NOMO-1 treated with dmso at 0.1 percent for 144 hours (cell line): ENCODE measurements at regions not wholly inside any gene's neighbourhood (a gene's known extent, or its start where the extent isn't known, plus 50 kb on each side); places are given as distances from the start of the nearest gene placed in this dataset.
"Not testable (repeated sequence)": the region's sequence is repeated elsewhere in the genome, so short reads cannot be mapped to it uniquely, and the experiment has no call there.

ENCODE experiments used
- DNase-seq: peaks from one replicate; lab custom pipeline; 2025; ENCODE audit not compliant: unreplicated experiment; lab: John Stamatoyannopoulos, UW

DNA sequence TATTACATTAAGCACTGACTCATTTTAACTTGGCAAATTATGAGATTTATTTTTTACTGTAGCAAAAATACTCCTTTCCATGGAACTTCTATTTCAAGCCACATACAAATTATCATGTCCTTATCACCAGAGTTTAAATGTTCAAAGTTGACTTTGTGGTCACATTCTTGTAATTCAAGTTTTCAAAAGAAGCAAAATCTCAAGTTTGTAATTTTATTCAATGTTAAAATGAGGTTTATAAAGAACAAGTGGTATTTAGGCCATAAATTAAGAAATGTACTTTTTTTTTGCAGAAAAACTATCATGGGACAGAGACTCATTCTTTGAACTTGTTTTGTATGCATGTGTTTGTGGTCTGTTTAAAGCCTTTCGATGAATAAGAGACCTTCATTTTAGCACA, 811.5 kb downstream of the TENT5A start:
- no peak for DNase-seq

DNA sequence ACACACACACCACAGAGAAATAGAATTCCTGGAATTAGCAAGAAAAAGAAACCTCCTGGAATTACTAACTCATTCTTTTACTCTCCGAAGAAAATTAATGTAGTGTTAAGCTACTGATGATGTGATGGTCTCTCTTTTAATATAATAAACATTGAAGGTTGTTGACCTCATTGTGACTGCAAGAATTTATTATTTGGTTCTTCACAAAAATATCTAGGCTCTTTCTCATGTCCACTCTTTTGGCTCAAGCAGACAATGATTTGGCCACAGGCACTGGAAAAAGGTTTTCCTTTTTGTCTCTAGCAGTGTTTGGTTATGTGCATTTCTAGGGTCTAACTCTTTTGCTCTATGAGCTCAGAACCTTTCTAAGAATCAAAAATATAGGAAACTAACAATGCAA, 811.9 kb downstream of the TENT5A start:
- no peak for DNase-seq

DNA sequence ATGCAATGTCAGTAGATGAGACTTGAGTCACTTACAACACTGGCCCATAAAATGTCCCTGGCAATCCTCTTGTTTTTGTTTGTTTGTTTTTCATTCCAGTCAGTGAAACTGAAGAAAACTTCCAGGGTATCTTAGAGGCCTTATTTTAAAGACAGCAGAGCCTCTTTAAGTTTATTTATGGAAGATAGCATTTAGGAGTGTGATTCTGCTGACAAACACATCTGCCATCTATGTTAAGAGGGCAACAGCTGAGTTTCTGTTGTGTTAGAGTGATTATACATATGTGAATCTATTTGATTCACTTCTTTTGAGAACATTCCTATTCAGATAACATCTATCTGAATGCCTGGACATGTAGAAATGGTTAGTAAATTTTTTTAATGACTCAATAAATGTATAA, 812.6 kb downstream of the TENT5A start:
- no peak for DNase-seq

DNA sequence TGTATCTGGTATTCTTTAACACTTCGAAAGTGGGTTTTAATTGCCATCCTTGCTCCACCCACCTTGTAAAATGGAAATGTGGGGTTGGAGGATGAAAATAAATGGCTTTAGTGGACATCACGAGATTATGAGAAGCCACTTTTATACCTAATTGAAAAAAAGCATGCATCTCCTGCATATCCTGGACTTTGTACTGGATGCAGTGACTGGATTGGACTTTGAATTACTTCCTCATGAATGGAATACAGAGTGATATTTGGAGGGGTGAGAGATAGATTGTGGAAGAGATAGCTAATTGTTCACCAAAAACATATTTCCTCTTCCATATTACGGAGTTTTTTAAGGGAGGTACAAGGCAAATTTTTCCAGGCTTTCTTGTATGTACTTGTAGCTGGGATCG, 813.0 kb downstream of the TENT5A start:
- no peak for DNase-seq

DNA sequence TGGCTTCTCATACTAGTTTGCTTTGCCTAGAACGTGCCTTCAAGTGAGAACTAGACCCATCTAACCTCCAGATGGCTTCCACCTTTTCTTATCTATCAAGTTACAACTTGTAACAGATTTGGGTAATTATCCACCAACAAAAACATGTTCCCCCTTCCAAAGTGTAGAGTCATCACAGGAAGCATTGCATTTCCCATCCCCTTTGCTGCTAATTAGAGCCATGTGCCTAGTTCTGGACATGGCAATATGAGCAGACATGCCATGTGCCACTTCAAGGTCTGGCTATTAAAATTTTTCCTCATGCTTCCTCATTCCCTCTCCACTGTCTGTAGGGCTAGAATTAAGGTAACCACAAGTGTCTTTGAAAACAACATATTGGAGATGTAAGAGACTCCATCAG, 814.4 kb downstream of the TENT5A start:
- DNase-seq: no peak

DNA sequence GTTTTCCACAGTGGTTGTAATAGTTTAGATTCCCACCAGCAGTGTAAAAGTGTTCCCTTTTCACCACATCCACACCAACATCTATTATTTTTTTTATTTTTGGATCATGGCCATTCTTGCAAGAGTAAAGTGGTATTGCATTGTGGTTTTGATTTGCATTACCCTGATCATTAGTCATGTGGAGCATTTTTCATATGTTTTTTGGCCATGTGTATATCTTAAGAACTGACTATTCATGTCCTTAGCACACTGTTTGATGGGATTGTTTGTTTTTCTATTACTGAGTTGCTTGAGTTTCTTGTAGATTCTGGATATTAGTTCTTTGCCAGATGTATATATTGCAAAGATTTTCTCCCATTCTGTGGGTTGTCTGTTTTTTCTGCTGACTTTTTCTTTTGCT, 820.1 kb downstream of the TENT5A start:
- DNase-seq: no peak

DNA sequence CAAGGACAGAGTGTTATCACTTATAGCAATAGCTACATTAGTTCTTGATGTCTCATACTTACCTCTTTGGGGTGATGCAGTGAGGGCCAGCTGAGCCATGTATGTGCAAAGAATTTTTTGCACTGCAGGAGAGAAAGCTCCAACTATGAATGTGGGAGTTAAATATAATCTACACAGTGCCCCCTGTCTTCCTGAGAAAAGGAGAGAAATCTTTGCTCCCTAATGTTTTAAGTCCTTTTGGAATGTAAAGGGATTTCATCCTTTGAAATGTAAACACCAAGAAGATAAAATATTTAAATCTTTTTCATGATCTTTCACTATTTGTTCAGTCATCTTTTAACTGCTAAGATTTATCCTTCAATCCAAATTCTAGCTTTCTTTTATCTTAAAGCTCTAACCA, 822.1 kb downstream of the TENT5A start:
- no peak for DNase-seq

DNA sequence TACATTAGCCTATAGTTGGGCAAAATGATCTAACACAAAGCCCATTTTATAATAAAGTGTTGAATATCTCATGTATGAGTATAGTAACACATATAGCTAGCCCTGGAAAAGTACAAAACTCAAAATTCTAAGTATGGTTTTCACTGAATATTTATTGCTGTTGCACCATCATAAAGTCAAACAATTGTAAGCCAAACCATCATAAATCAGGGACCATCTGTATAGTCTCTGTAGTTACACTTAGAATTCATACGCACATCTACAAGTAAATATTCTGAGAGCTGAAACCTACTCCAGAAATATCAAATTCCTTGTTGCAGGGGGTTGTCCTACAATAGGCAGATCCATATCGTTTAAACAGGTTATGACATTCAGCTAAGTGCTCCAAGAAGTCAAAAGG, 817.3 kb downstream of the BCKDHB start:
- DNase-seq: no peak

DNA sequence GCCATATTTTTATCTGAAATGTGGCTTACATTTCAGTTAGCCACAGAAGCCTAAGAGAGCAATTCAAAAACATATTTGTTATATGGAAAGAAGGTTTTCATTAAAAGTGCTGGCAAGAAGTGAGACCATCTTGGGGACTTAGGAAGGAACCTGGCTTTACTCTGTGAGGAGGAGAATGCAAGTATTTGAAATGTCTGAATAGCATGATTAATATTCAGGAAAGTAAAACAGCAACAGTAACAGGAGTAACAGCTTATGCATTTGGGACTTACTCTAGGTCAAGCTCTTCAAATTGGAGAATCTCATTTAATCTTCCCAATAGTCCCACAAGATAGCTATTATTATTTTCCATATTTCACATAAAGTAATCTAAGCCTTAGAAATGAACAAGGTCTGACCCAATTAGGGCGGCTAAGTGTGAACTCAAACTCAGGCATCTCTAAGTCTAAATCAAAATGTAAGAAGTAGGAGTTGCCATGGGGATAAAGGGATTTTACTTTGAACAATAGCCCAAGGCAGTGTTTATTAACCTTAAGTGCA, 816.5 kb downstream of the BCKDHB start:
- DNase-seq: no peak

DNA sequence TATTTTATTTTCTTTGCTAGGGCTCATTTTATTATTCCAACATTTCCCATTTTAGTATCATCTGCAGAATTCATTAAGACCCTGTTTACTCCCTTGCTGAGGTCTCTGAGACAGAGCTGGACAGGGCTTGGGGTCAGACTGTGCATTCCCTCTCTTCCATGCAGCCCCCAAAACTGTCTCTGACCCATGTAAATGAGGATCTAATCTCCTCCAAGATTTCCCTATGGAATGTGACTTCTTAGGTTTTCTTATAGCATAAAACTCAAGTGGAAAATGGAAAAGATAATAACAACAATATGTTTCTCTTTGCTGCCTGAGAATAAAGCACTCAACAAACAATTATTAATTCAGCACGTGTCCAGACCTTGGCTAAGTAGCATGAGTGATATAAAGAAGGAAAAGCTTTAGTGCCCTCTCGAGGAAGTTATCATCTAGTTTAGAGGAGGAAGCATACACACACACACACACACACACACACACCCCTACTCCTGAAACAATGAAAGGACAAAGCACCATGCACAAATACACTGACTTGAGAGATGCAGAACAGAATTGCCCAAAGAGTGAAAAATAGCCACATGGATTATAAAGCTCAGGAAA, 815.5 kb downstream of the BCKDHB start:
- DNase-seq: no peak

DNA sequence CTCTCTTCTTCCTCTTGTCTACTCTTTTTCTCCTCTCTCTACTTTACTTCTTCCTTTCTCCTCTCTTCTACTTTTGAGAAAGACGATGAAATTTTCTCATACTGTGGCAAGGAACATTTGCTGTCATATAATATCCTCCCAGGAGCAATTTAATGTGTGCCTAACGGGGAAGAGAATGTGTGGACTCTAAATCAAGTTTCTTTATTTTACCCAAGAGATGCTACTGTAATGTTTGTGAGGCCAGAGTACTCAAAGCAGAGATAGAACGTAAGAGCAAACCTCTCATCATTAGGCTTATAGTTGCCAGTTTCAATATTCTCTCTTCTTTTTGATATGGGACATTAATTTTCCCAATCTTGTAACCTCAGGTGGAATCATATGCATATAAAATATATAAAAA, 801.4 kb downstream of the BCKDHB start:
- DNase-seq: no peak

DNA sequence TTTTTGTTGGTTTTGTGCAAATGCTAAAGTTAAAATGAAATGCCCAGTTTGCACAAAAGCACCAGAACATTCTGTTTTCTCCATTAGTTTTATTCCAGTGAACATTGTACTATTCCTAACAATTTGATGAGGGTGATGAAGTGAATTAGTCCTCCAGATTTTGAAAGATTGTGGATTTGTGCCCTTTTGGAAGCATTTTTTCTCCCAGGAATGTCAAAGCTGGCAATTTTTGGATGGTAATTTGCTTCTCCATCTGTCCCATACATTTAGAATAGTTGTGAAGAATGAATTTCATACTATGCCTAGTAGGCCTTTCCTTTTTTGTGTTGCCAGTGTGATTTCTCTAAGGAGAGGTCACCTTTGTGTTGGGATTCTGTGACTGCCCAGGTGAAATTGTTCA, 797.2 kb downstream of the BCKDHB start:
- DNase-seq: no peak

DNA sequence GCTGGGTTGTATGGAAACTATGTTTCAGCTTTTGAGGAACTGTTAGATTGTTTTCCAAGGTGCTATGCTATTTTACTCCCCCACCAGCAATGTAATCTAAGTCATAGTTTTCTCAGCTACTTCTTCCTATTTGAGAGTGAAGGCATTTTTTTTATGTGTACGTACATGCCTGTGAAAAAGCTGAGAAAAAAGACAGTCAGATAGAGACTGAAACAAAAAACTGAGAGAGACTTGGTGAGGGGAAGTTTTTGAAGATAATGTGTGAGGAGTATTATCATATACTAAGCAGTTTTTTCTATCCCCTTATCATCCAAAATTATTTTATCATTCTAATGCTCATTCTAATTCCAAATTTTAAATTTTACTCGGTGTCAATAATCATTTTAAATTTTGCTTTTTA, 780.0 kb downstream of the BCKDHB start:
- no peak for DNase-seq

DNA sequence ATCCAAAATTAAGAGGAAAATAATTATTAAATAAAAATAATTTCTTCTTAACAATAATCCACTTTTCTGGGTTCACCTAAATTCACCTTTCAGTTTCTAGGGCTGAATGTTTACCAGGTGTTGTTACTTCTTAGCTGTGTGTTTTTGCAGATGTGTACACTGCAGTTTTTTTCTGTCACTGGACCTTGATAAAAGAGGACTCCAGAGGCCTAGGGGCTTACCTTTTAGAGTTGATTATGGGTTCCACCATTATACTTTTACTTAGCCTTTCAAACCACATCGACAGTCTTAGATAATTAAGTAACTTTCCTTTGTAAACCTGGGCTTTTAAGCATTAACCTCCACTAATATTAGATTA, 766.5 kb downstream of the BCKDHB start:
- DNase-seq: no peak

DNA sequence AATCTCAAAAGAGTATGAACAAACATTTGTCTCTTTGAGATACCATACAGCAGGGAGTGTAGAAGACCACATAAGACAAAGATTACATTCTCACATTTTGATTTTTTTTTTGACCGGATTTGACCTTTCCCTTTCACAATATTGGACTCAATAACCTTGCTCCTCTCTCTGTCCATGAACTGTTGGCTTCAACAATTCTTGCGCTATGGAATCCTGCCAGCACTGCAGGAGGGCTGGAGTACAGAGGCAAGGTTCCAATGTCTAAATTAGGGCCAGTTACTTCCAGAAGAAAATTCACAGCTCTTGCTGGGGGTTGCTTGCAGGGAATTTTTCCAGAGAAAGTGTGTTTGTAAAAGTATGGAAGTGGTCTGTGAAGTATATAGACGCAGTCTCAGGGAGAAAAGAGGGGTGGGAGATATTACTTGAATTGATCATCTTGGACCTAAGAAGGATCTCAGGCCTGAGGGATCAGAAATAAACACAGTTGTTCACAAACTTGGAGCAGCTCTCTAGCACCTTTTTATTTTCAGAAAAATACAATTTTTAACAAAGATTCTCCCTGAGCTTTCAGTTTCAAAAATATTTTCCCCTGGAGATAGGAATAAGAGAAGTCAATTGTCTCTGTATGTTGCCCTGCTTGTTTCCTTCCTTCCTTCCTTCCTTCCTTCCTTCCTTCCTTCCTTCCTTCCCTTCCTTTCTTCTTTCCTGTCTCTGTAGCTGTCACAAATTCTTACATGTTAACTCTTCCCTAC, 765.9 kb downstream of the BCKDHB start:
- DNase-seq: no peak

DNA sequence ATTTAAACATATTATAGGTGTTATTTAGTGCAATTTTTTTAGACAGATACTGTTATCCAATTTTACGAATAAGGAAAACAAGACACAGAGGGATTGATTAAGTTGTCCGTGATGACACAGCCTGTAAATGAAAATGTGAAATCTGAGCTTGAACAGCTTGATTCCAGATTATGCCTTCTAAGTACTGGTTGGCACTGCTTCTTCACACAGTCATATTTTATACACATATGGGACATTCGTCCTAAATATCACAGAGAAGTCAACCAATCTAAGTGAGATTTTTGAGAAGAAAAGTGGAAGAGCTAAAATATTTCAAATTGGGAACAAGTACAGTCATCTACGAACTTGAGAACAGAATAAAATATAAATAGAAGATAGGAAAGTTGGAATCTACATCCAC, 756.3 kb downstream of the BCKDHB start:
- no peak for DNase-seq

DNA sequence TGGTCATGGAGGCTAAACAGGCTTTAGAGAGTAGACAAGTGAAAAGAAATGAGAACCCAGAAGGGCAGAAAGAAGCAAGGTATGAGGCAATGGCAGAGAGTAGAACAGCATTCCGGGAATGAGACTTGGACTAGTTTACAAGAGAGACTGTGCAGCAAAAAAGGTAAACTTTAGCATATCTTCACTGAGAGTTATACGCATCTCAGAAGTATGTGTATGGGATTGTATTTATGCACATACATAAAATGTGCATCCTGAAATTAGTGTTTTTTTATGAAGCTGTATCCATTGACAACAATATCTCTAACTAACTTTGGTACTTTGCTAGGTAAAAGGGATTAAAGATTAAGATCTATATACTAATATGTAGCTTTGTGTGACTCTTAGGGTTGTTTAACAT, 753.6 kb downstream of the BCKDHB start:
- no peak for DNase-seq

DNA sequence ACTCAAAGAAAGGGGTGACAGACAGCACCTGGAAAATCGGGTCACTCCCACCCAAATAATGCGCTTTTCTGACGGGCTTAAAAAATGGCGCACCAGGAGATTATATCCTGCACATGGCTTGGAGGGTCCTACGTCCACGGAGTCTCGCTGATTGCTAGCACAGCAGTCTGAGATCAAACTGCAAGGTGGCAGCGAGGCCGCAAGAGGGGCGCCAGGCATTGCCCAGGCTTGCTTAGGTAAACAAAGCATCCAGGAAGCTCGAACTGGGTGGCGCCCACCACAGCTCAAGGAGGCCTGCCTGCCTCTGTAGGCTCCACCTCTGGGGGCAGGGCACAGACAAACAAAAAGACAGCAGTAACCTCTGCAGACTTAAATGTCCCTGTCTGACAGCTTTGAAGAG, 741.5 kb downstream of the BCKDHB start:
- not testable (repeated sequence) for DNase-seq

DNA sequence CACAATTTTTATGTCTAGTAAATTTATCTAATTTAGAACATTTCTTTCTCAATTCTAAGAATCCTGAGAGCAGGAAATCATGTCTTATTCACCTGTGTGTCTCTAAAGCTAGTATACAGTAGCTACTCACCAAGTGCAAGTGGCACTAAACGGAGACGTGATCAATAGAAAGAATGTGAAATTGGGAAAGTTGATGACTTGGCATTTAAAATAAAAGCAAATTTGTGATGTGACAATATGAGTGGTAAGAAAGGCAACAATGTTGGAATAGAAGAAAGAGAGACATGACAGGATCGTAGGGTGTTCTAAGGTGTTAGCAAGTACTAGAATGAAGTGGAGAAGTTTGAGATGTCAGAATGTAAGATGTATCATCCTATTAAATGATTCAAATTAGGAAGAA, 725.9 kb downstream of the BCKDHB start:
- no peak for DNase-seq

DNA sequence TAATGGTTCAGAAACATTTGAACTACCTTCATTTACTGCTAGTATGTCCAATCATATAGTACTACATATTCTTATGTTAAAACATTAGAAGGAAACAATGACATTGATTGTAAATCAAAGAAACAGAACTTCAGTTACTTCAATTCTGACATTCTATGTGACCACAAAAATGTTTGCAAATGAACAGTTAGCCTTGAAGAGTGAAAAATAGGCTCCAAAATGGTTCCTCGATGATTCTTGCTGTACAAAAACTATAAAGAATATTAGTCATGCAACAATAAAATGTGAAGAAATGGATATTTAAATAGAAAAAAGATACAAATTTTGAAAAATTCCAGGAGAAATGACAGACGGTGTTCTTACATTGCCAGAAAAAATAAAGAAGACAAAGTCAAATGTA, 686.9 kb downstream of the BCKDHB start:
- no peak for DNase-seq

DNA sequence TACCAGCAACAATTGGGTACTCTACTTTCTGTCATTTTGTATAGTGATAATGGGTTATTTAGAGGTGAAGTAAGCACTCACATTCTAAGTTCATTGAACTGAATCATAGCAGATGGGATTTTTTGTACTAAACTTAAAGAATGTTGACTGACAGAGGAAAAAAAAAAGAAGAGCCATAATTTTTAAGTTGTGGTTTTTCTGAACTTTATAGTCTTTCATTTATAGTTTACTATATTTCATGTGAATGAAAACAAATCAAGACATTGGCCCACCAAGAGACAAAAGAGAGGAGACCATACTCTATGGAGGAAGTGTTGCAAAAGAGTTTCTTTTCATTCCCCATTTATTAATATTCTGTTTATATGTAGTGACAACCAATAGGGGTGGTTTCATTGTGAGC, 685.7 kb downstream of the BCKDHB start:
- DNase-seq: no peak

DNA sequence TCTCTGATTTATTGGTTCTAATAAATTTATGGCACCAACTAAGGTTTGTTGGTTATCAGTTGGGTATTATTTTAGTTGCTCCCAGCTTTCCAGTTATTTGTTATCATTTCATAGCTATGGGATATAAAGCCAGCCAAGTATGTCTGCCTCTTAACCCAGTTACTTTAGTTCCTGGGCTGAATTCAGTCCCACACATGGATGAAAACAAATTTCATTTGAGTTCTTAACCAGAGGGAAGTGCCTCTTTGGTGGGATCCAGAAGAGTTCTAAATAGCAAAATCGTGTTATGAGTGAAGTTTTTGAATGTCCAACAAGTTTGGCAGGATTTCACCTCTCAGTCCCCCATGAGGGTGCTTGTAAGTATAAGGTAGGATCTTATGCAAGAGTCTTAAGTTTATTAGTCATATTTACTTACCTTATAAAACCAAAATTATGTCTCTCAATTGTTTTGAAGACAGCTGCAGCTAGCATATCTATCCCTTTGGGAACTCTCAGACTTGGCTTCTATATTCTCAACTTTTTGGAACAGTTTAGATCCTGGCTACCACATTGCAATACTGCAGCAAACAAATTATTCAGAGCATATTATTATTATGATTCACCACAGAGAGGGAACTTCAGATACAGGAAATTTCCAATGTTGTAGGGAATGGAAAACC, 683.6 kb downstream of the BCKDHB start:
- no peak for DNase-seq
